Ramos (cell line): ENCODE measurements at regions not wholly inside any gene's neighbourhood (a gene's known extent, or its start where the extent isn't known, plus 50 kb on each side); places are given as distances from the start of the nearest gene placed in this dataset.
"Not testable (repeated sequence)": the region's sequence is repeated elsewhere in the genome, so short reads cannot be mapped to it uniquely, and the experiment has no call there.

Source experiments
- in situ Hi-C: fragments of 300-500 bp; cut with MboI; formaldehyde crosslinking; loops from one replicate; pipeline ENCODE4 v1.14.3; 2022; ENCODE audit warnings: low sequenced_read_pairs; ENCODE audit not compliant: unreplicated experiment

- in situ Hi-C loops, result no loop called here
Observed at GRCh38 chr11:11724994-11725393, 103.2 kb upstream of the GALNT18 start.

- in situ Hi-C loops, result no loop called here
Observed at GRCh38 chr11:11722861-11723260, 101.1 kb upstream of the GALNT18 start.

GRCh38 chr11:11722246-11722645 is 100.4 kb upstream of the GALNT18 start:
- in situ Hi-C loops, result no loop called here

GRCh38 chr11:11718511-11718910 is 96.7 kb upstream of the GALNT18 start:
- in situ Hi-C loops, result no loop called here

- in situ Hi-C loops, result no loop called here
Observed at GRCh38 chr11:11717064-11717725, 95.4 kb upstream of the GALNT18 start.

- in situ Hi-C loops, result not testable (repeated sequence)
Observed at GRCh38 chr11:11715075-11715474, 93.3 kb upstream of the GALNT18 start.

- in situ Hi-C loops, result no loop called here
Observed at GRCh38 chr11:11710556-11710955, 88.8 kb upstream of the GALNT18 start.

- in situ Hi-C loops, result no loop called here
Observed at GRCh38 chr11:11709447-11710239, 87.8 kb upstream of the GALNT18 start.

- in situ Hi-C loops, result no loop called here
Observed at GRCh38 chr11:11708256-11708655, 86.5 kb upstream of the GALNT18 start.

GRCh38 chr11:11706028-11706427 is 84.2 kb upstream of the GALNT18 start:
- in situ Hi-C loops, result no loop called here

- in situ Hi-C loops, result no loop called here
Observed at GRCh38 chr11:11703885-11704284, 82.1 kb upstream of the GALNT18 start.

GRCh38 chr11:11701070-11701469 is 79.3 kb upstream of the GALNT18 start:
- in situ Hi-C loops, result no loop called here

- in situ Hi-C loops, result no loop called here
Observed at GRCh38 chr11:11697796-11698195, 76.0 kb upstream of the GALNT18 start.

- in situ Hi-C loops, result no loop called here
Observed at GRCh38 chr11:11691296-11692151, 69.7 kb upstream of the GALNT18 start.

- in situ Hi-C loops, result no loop called here
Observed at GRCh38 chr11:11681536-11681935, 59.7 kb upstream of the GALNT18 start.

GRCh38 chr11:11677672-11678356 is 56.0 kb upstream of the GALNT18 start:
- in situ Hi-C loops, result no loop called here

GRCh38 chr11:11675671-11676181 is 53.9 kb upstream of the GALNT18 start:
- in situ Hi-C loops, result no loop called here

- in situ Hi-C loops, result no loop called here
Observed at GRCh38 chr11:11672789-11673188, 51.0 kb upstream of the GALNT18 start.

- in situ Hi-C loops, result no loop called here
Observed at GRCh38 chr11:11672101-11672500, 50.3 kb upstream of the GALNT18 start.
